Activated CD4-positive, alpha-beta T cell treated with anti-CD3 and anti-CD28 coated beads for 48 hours (primary cell): ENCODE measurements at regions not wholly inside any gene's neighbourhood (a gene's known extent, or its start where the extent isn't known, plus 50 kb on each side); places are given as distances from the start of the nearest gene placed in this dataset.

Experiments used
- DNase-seq: peaks from one replicate; pipeline ENCODE4 v3.0.0-alpha.2; 2020

- no peak for DNase-seq
These were observed 1272.5 kb upstream of the CELF2 start for GRCh38 chr10:9745158-9745557.

DNA sequence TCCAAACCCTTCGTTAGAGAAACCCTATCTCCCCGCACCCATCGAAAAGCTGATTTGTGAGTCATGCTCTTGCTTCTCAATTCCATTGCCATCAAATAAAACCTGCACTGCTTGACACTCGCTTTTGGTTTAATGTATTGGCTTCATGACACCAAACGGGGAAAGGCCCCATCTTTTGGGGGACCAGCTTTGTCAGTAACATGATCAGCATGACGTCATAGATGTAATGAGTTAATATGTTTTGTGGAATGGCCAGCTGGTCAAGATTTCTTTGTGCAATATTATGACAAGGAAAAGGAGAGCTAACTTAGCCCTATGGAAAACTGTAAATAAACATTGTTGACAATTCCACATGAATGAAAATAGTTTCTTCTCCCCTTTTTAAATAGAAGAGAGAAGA, 1260.5 kb upstream of the CELF2 start:
- DNase-seq = no peak

DNA sequence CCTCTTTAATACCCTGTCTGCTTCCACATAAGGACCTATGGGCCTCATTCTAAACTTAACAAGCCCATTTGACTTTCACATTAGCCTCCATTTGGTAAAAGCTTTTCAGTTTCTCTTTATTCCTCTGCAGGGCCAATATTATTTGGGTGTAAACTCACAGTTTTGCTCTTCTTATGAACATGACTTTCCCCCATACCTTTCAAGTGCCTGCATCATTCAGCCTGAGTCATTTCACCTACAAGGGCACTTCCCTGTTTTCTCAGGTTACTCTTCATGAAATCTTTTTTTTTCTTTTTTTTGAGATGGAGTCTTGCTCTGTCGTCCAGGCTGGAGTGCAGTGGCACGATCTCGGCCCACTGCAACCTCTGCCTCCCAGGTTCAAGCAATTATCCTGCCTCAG, 1258.1 kb upstream of the CELF2 start:
- DNase-seq = no peak

GRCh38 chr10:9762966-9763656, 1254.6 kb upstream of the CELF2 start:
- DNase-seq = no peak

GRCh38 chr10:9766762-9767161, 1250.9 kb upstream of the CELF2 start:
- DNase-seq = no peak

GRCh38 chr10:9781666-9782065, 1236.0 kb upstream of the CELF2 start:
- no peak for DNase-seq

GRCh38 chr10:9786101-9786500, 1231.6 kb upstream of the CELF2 start:
- DNase-seq = no peak

DNA sequence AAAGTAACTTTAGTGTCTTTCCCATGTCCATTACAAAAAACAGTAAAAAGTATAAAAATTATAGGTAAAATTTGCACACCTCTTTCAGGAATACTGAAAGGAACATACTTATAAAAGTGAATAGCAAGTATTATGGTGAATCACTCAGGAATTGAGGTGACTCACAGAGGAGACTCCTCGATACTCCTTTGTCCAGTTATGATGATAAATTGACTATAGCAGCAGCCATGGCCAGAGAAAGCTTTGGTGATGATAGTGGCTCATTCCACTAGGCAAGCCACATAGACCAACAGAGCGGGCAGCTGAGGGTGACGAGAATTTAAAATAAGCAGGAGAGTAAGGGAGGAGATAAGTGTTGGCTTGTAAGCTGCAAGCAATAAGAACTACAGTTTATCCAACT, 1231.1 kb upstream of the CELF2 start:
- no peak for DNase-seq

DNA sequence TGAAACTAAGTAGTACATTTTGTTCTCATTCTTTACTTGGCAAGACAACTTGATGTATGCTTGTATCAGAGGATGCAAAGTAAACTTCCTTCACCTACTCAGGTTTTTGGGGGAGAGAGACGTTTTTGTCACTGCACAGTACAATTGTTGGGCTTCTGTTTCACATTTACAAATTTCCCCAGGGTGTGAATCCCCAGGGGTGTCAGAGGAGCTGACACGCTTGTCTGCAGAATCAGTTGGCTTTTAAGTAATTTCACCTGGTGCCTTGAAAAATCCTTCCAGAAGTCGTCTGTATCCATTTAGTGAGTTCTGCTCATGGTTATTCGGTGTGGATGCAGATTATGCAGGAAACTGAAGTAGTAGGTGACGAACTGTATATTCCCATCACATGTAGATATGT, 1227.7 kb upstream of the CELF2 start:
- no peak for DNase-seq

GRCh38 chr10:9792181-9792580, 1225.5 kb upstream of the CELF2 start:
- no peak for DNase-seq

- DNase-seq = no peak
These were observed 1221.1 kb upstream of the CELF2 start for GRCh38 chr10:9796564-9796963.

GRCh38 chr10:9800011-9800410, 1217.7 kb upstream of the CELF2 start:
- DNase-seq = no peak

DNA sequence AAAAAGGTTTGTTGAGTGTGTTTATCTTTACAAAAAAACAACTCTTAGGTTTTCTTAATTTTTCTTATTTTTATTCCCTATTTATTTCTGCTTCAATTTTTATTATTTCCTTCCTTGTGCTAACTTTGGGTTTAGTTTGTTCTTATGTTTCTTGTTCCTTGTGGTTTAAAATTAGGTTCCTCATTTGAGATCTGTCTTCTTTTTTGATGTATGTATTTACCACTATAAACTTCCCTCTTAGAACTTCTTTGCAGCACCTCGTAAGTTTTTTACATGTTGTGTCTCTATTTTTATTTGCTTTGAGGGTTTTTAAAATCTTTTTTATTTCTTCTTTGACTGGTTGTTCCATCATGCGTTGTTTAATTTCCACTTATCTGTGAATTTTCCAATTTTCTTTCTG, 1217.1 kb upstream of the CELF2 start:
- DNase-seq = no peak

DNA sequence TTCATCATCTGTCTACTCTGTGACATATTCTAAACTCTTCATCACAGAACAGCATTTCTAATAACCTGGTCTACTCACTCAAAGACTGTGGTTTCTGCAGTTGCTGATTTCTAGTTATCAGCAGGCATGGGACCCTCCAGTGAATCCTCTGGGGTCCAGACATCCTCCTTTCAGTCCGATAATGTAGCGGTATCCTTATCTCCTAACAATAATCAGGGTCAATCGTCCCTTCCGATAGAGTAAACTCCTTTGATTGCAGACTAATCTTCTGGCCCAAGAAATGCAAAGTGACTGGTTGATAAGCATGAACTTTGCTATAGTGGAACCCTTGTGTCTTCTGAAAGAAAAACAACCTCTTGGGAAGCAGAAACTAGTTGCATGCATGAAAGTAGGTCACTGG, 1209.8 kb upstream of the CELF2 start:
- no peak for DNase-seq

- no peak for DNase-seq
These were observed 1206.1 kb upstream of the CELF2 start for GRCh38 chr10:9811601-9812000.

GRCh38 chr10:9814285-9814864, 1203.3 kb upstream of the CELF2 start:
- DNase-seq = no peak

GRCh38 chr10:9819756-9820494, 1197.7 kb upstream of the CELF2 start:
- no peak for DNase-seq

- no peak for DNase-seq
These were observed 1194.3 kb upstream of the CELF2 start for GRCh38 chr10:9823268-9823930.

GRCh38 chr10:9824631-9825071, 1193.0 kb upstream of the CELF2 start:
- no peak for DNase-seq

DNA sequence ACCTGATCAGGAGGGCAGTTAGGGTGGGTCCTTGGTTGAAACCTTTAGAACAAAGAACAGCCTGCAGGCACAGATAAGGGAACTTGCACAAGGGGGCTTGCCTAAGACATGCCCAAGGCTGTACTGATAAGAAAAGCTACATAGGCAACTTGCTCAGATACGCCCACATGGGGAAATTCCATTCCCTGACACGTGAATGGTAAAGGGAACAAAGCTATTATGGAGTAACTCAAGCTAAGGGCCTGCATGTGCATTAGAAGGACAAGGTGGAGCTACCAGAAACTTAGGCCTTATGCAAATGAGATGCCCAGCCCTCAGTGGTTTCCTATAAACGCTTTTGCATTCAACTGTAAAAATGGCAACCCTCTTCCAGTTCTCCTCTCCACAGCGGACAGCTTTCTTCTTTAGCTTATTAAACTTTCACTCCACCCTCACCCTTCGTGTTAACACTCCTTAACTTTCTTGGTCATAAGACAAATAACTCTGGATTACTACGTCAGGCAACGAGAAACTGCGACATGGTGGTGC, 1192.1 kb upstream of the CELF2 start:
- DNase-seq = no peak

- DNase-seq = no peak
These were observed 1189.6 kb upstream of the CELF2 start for GRCh38 chr10:9828110-9828509.

DNA sequence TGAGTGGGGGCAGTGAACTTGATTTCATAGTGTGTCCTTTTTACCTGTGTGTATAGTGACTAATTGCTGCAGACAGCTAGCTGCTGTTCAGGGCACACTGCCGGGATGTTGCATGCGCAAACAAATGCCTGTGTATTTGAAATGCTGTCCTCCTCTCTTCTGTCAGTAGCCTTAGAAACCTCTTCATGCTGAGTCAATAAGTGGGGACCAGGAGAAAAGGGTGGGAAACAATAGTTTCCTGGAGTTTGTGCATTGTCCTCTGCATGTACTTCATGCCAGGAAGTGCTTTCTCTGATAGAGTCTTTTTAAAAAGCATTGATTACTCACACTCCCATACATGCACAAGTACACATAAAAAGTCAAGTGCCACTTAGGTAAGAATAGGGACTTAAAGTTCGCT, 1183.7 kb upstream of the CELF2 start:
- no peak for DNase-seq

DNA sequence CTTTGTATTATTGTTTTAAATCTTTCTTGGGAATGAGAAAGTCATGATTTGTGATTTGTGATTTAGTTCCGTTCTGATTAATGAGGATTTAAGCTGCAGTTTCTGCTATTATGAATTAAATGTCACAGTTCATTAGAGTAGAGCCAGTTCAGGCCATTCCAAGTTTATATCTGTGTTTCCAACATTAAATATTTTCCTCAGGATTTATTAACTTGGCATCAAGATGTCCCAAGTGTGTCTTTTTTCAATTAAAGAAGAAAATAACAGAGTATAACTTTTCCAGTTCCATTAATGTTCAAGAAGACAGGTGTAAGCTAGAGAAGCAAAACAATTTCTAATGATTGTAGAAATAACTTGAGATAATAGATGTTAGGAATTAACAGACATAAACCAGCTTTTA, 1183.2 kb upstream of the CELF2 start:
- no peak for DNase-seq

DNA sequence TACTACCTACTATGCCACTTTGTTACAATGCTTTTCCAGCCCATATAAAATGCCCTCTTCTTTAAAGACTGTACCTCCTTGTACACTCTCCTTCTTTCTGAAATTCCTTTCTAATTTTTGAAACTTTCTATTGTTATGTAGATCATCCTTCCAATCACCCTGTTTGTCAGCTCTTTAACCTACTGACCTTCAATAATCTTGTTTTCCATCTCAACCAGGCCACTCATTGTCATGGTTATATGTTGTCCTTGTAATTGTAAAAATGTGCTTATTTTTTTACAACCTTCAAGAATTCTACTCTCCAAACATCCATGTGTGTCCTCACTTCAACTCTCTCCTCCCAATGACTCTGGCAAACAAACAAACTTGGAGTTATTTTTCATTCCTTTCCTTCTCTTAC, 1172.6 kb upstream of the CELF2 start:
- no peak for DNase-seq
